Trophoblast cell (in vitro differentiated cells and primary cell): ENCODE measurements at regions not wholly inside any gene's neighbourhood (a gene's known extent, or its start where the extent isn't known, plus 50 kb on each side); places are given as distances from the start of the nearest gene placed in this dataset.

Source experiments
- DNase-seq, 2 donors: peaks; one replicate each; pipeline ENCODE4 v3.0.0-alpha.2; 2016
- H2AFZ ChIP-seq: 2 replicates; pipeline ENCODE4 v1.6.1; 2013; ENCODE audit warnings: low read length, moderate library complexity, mild to moderate bottlenecking; ENCODE audit not compliant: insufficient read depth, poor library complexity
- H2AK5ac ChIP-seq: 2 replicates; pipeline ENCODE4 v1.6.1; 2013; ENCODE audit warnings: mild to moderate bottlenecking, low read length
- H2BK120ac ChIP-seq: 2 replicates; pipeline ENCODE4 v1.6.1; 2013; ENCODE audit warnings: low read length, mild to moderate bottlenecking, moderate library complexity; ENCODE audit not compliant: insufficient read depth, poor library complexity
- H2BK12ac ChIP-seq: 2 replicates; pipeline ENCODE4 v1.6.1; 2013; ENCODE audit warnings: mild to moderate bottlenecking, low read length, moderate library complexity
- H2BK5ac ChIP-seq: 2 replicates; pipeline ENCODE4 v1.6.1; 2013; ENCODE audit warnings: low read length, low read depth, moderate library complexity, mild to moderate bottlenecking; ENCODE audit not compliant: poor library complexity
- H3K14ac ChIP-seq: 2 replicates; pipeline ENCODE4 v1.6.1; 2013; ENCODE audit warnings: mild to moderate bottlenecking, low read length
- H3K18ac ChIP-seq: 2 replicates; pipeline ENCODE4 v1.6.1; 2013; ENCODE audit warnings: mild to moderate bottlenecking, low read length
- H3K23ac ChIP-seq: 2 replicates; pipeline ENCODE4 v1.6.1; 2013; ENCODE audit warnings: low read length
- H3K27ac ChIP-seq: 2 replicates; pipeline ENCODE4 v1.5.1; 2013; ENCODE audit warnings: low read depth, mild to moderate bottlenecking, inconsistent platforms, low read length, moderate library complexity
- H3K27me3 ChIP-seq: 2 replicates; pipeline ENCODE4 v1.6.1; 2013; ENCODE audit warnings: inconsistent platforms, mild to moderate bottlenecking, low read length, moderate library complexity; ENCODE audit not compliant: insufficient read depth
- H3K36me3 ChIP-seq, 2 experiments: 1 replicate in 1 of 2; 2 replicates in 1 of 2; pipeline ENCODE4 v1.6.1; 2013; ENCODE audit warnings: low read length in 2 of 2, mild to moderate bottlenecking in 2 of 2, moderate library complexity in 1 of 2; ENCODE audit not compliant: insufficient read depth in 2 of 2, control insufficient read depth in 1 of 2
- H3K4ac ChIP-seq: 2 replicates; pipeline ENCODE4 v1.6.1; 2013; ENCODE audit warnings: low read depth, mild to moderate bottlenecking, low read length, moderate library complexity
- H3K4me1 ChIP-seq, 2 experiments: 1 replicate in 1 of 2; 2 replicates in 1 of 2; pipeline ENCODE4 v1.6.1; 2013; ENCODE audit warnings: low read length in 2 of 2, mild to moderate bottlenecking in 2 of 2, moderate library complexity in 1 of 2; ENCODE audit not compliant: insufficient read depth in 2 of 2, control insufficient read depth in 1 of 2
- H3K4me2 ChIP-seq: 2 replicates; pipeline ENCODE4 v1.6.1; 2013; ENCODE audit warnings: inconsistent platforms, mild to moderate bottlenecking, low read length, moderate library complexity
- H3K4me3 ChIP-seq: 2 replicates; pipeline ENCODE4 v1.5.1; 2013; ENCODE audit warnings: mild to moderate bottlenecking, low read depth, low read length, inconsistent platforms
- H3K79me1 ChIP-seq: one replicate; pipeline ENCODE4 v1.6.1; 2013; ENCODE audit warnings: low read length
- H3K79me2 ChIP-seq: 2 replicates; pipeline ENCODE4 v1.6.1; 2013; ENCODE audit warnings: low read length, mild to moderate bottlenecking; ENCODE audit not compliant: control insufficient read depth, insufficient read depth, poor library complexity
- H3K9ac ChIP-seq: 2 replicates; pipeline ENCODE4 v1.6.1; 2013; ENCODE audit warnings: mild to moderate bottlenecking, low read length
- H3K9me3 ChIP-seq: 2 replicates; pipeline ENCODE4 v1.6.1; 2013; ENCODE audit warnings: low read depth, mild to moderate bottlenecking, control low read depth, inconsistent platforms, low read length; ENCODE audit not compliant: insufficient read depth
- H4K12ac ChIP-seq: 2 replicates; pipeline ENCODE4 v1.6.1; 2013; ENCODE audit warnings: low read depth, mild to moderate bottlenecking, low read length, moderate library complexity
- H4K8ac ChIP-seq: 2 replicates; pipeline ENCODE4 v1.6.1; 2013; ENCODE audit warnings: low read depth, mild to moderate bottlenecking, low read length, moderate library complexity
- H4K91ac ChIP-seq: one replicate; pipeline ENCODE4 v1.6.1; 2013; ENCODE audit warnings: low read depth, mild to moderate bottlenecking, low read length, moderate library complexity
- WGBS: extraction: QIAGEN DNeasy Blood & Tissue Kit; methylation state at CpG from one replicate; pipeline ENCODE4 v1.1.7; 2013; ENCODE audit warnings: missing lambda C conversion rate; ENCODE audit not compliant: insufficient read length, insufficient coverage; ENCODE audit errors: extremely low coverage; 5-methylcytosine and 5-hydroxymethylcytosine counted together

GRCh38 chr5:2254880-2255750 is 372.4 kb upstream of the IRX4 start:
- no peaks in the 10 kb centered on the region for H3K27me3 ChIP-seq
- H4K8ac ChIP-seq = no peak overlapping the region
- H2AFZ ChIP-seq = no peak overlapping the region
- no peak for DNase-seq
- no peak overlapping the region for H3K23ac ChIP-seq
- peaks cover 3 to 5% of the 10 kb centered on the region in 2 experiments for H3K4me1 ChIP-seq
- no peak overlapping the region for H3K9ac ChIP-seq
- H3K14ac ChIP-seq = no peak overlapping the region
- no peak overlapping the region for H3K4me3 ChIP-seq
- H4K91ac ChIP-seq = no peak overlapping the region
- no peak overlapping the region for H2AK5ac ChIP-seq
- peaks cover 1% of the 10 kb centered on the region for H3K9me3 ChIP-seq
- H3K36me3 ChIP-seq = no peaks in the 10 kb centered on the region
- H2BK5ac ChIP-seq = no peak overlapping the region
- no peak overlapping the region for H3K27ac ChIP-seq
- H3K18ac ChIP-seq = no peak overlapping the region
- no peak overlapping the region for H3K4ac ChIP-seq
- no peak overlapping the region for H2BK120ac ChIP-seq
- WGBS = no CpG with 5 or more reads among the region's 22 CpGs
- no peak overlapping the region for H4K12ac ChIP-seq
- no peak overlapping the region for H2BK12ac ChIP-seq
- H3K79me2 ChIP-seq = no peaks in the 10 kb centered on the region
- H3K79me1 ChIP-seq = no peaks in the 10 kb centered on the region
- H3K4me2 ChIP-seq = no peak overlapping the region

DNA sequence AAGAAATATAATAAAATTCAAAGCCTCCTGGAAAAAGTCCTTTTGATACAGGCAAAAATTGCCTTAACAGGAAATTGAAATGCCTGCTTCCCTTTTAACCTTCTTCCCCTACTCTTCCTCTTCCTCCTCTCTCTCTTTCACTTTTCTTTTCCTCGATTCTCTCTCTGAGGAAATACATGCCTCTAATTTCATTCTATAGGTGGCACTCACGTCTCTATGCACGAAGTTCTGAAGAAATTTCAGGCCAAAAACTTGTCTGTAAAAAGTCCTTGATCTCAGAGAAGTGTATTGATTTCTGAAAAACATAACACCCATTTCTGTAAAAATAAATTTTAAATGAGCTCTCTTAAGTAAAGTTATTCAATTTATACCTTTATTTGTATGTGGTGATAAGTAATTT is 371.7 kb upstream of the IRX4 start:
- Histone ChIP-seq H2BK5ac (no peak overlapping the region), H3K14ac (no peak overlapping the region), H2BK120ac (no peak overlapping the region), H3K79me2 (no peaks in the 10 kb centered on the region), H2AK5ac (no peak overlapping the region), H3K9me3 (peaks cover 2% of the 10 kb centered on the region), H4K12ac (no peak overlapping the region), H4K91ac (no peak overlapping the region), H3K27me3 (no peaks in the 10 kb centered on the region), H3K23ac (no peak overlapping the region), H3K4me1 (peaks cover 3 to 5% of the 10 kb centered on the region in 2 experiments), H3K4me3 (no peak overlapping the region), H3K36me3 (no peaks in the 10 kb centered on the region), H4K8ac (no peak overlapping the region), H3K9ac (no peak overlapping the region), H2AFZ (no peak overlapping the region), H3K4ac (no peak overlapping the region), H3K4me2 (no peak overlapping the region), H3K79me1 (no peaks in the 10 kb centered on the region), H3K18ac (no peak overlapping the region), H2BK12ac (no peak overlapping the region), H3K27ac (no peak overlapping the region)
- DNase-seq = no peak
- 100% methylated on average over 1 of the region's 3 CpGs for WGBS

DNA sequence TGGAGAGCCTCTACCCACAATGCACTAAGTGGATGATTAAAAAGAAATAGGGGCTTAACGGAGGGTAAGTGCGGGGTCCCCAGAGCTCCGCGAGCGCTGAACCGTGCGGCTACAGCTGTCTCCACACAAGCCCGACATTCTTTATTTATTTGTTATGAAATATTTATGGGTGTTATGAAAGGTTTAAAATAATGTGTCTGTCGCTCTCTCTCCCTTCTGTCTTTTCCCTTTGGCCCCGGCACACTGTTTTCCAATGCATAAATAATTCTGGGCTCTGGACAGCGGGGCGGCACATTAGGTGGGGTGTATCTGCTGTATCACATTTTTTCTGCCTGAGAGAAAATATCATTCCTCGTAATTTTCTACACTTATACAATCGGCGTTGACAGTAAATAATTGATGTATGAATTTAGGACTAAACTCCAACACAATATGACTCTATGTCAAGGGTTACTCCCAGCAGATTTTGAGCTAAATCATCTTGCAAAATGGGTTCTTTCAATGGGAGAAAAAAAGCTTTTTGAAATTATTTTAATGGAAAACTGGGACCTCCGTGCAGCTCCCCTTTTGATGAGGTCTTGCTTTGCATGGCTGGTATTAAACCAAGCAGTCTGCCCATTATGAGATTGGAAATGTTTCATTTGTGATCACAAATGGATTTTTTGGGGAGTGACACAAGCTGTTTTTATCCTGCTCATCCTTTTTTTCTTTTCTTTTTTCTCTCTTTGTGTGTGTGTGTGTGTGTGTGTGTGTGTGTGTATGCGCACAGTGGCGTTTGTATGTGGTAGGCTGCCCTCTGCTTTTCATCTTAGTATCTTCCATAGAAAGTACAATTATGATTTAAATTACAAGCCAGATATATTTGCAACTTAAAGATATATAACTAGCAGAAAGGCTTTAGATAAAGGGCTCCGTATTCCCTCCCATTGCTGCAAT is 370.6 kb upstream of the IRX4 start:
- DNase-seq = no peak
- WGBS = no CpG with 5 or more reads among the region's 19 CpGs

GRCh38 chr5:2251751-2252150 is 369.0 kb upstream of the IRX4 start:
- Histone ChIP-seq H3K36me3 (no peaks in the 10 kb centered on the region), H3K27me3 (no peaks in the 10 kb centered on the region), H2BK5ac (no peak overlapping the region), H3K9ac (no peak overlapping the region), H2AK5ac (no peak overlapping the region), H4K91ac (no peak overlapping the region), H3K9me3 (peaks cover 2% of the 10 kb centered on the region), H3K14ac (no peak overlapping the region), H3K4ac (no peak overlapping the region), H2BK12ac (no peak overlapping the region), H3K79me1 (no peaks in the 10 kb centered on the region), H3K4me1 (peaks cover 3 to 5% of the 10 kb centered on the region in 2 experiments), H3K4me3 (no peak overlapping the region), H3K18ac (no peak overlapping the region), H3K27ac (no peak overlapping the region), H3K23ac (no peak overlapping the region), H3K4me2 (no peak overlapping the region), H2AFZ (no peak overlapping the region), H4K12ac (no peak overlapping the region), H3K79me2 (no peaks in the 10 kb centered on the region), H4K8ac (no peak overlapping the region), H2BK120ac (no peak overlapping the region)
- DNase-seq = no peak
- WGBS = no CpG with 5 or more reads among the region's 10 CpGs

More for the DNA sequence above, 370.6 kb upstream of the IRX4 start:
- Histone ChIP-seq H3K4me2 (no peak overlapping the region), H2BK12ac (no peak overlapping the region), H3K4ac (no peak overlapping the region), H3K79me2 (no peaks in the 10 kb centered on the region), H4K8ac (no peak overlapping the region), H3K9me3 (peaks cover 3% of the 10 kb centered on the region), H3K4me3 (no peak overlapping the region), H3K18ac (no peak overlapping the region), H3K27me3 (no peaks in the 10 kb centered on the region), H3K36me3 (no peaks in the 10 kb centered on the region), H4K91ac (no peak overlapping the region), H3K79me1 (no peaks in the 10 kb centered on the region), H2AFZ (no peak overlapping the region), H3K27ac (no peak overlapping the region), H2BK5ac (no peak overlapping the region), H3K9ac (no peak overlapping the region), H3K23ac (no peak overlapping the region), H3K4me1 (peaks cover 3 to 5% of the 10 kb centered on the region in 2 experiments), H2AK5ac (no peak overlapping the region), H4K12ac (no peak overlapping the region), H2BK120ac (no peak overlapping the region), H3K14ac (no peak overlapping the region)
